ENCODE measurements at regions not wholly inside any gene's neighbourhood (a gene's known extent, or its start where the extent isn't known, plus 50 kb on each side); places are given as distances from the start of the nearest gene placed in this dataset.
"Not testable (repeated sequence)": the region's sequence is repeated elsewhere in the genome, so short reads cannot be mapped to it uniquely, and the experiment has no call there.

- TF ChIP-seq CTCF (IDR thresholded peaks at IDR 0.05; ENCODE audit: partially characterized antibody, unreplicated experiment): no peak
- H3K27me3 Mint-ChIP-seq (ENCODE audit: unreplicated experiment): no peaks in the 10 kb centered on the region
- no peaks in the 10 kb centered on the region for H3K4me1 Mint-ChIP-seq (ENCODE audit: low read depth, unreplicated experiment)
- H3K4me3 Mint-ChIP-seq (ENCODE audit: unreplicated experiment): no peak overlapping the region
- H3K9me3 Mint-ChIP-seq (ENCODE audit: unreplicated experiment): no peaks in the 10 kb centered on the region
- H3K27ac Mint-ChIP-seq (ENCODE audit: unreplicated experiment): no peak overlapping the region
- no peak for DNase-seq
- H3K36me3 Mint-ChIP-seq (ENCODE audit: unreplicated experiment): no peaks in the 10 kb centered on the region
These were observed 225.6 kb downstream of the EFCAB11 start for GRCh38 chr14:89728964-89729363.

- H3K4me1 Mint-ChIP-seq (ENCODE audit: low read depth, unreplicated experiment); H3K36me3 Mint-ChIP-seq (ENCODE audit: unreplicated experiment); DNase-seq; H3K9me3 Mint-ChIP-seq (ENCODE audit: unreplicated experiment); H3K27ac Mint-ChIP-seq (ENCODE audit: unreplicated experiment); H3K4me3 Mint-ChIP-seq (ENCODE audit: unreplicated experiment); H3K27me3 Mint-ChIP-seq (ENCODE audit: unreplicated experiment): not testable (repeated sequence)
These were observed 228.3 kb downstream of the EFCAB11 start for GRCh38 chr14:89726226-89726625.

GRCh38 chr14:89724628-89724960 is 229.9 kb downstream of the EFCAB11 start:
- no peak overlapping the region for H3K4me3 Mint-ChIP-seq (ENCODE audit: unreplicated experiment)
- H3K4me1 Mint-ChIP-seq (ENCODE audit: low read depth, unreplicated experiment): peaks cover 12% of the 10 kb centered on the region
- DNase-seq: no peak
- no peaks in the 10 kb centered on the region for H3K36me3 Mint-ChIP-seq (ENCODE audit: unreplicated experiment)
- no peak overlapping the region for H3K27ac Mint-ChIP-seq (ENCODE audit: unreplicated experiment)
- peaks cover 3% of the 10 kb centered on the region for H3K27me3 Mint-ChIP-seq (ENCODE audit: unreplicated experiment)
- H3K9me3 Mint-ChIP-seq (ENCODE audit: unreplicated experiment): peaks cover 4% of the 10 kb centered on the region
- TF ChIP-seq CTCF (IDR thresholded peaks at IDR 0.05; ENCODE audit: partially characterized antibody, unreplicated experiment): no peak

- H3K36me3 Mint-ChIP-seq (ENCODE audit: unreplicated experiment): no peaks in the 10 kb centered on the region
- no peak overlapping the region for H3K4me3 Mint-ChIP-seq (ENCODE audit: unreplicated experiment)
- H3K27ac Mint-ChIP-seq (ENCODE audit: unreplicated experiment): no peak overlapping the region
- H3K9me3 Mint-ChIP-seq (ENCODE audit: unreplicated experiment): peaks cover 4% of the 10 kb centered on the region
- peaks cover 12% of the 10 kb centered on the region for H3K4me1 Mint-ChIP-seq (ENCODE audit: low read depth, unreplicated experiment)
- peaks cover 3% of the 10 kb centered on the region for H3K27me3 Mint-ChIP-seq (ENCODE audit: unreplicated experiment)
- no peak for TF ChIP-seq CTCF (IDR thresholded peaks at IDR 0.05; ENCODE audit: partially characterized antibody, unreplicated experiment)
- DNase-seq: no peak
These were observed 230.5 kb downstream of the EFCAB11 start for GRCh38 chr14:89723930-89724627.

- Mint-ChIP-seq H3K4me1 (ENCODE audit: low read depth, unreplicated experiment) (peaks cover 12% of the 10 kb centered on the region), H3K4me3 (ENCODE audit: unreplicated experiment) (no peak overlapping the region), H3K27ac (ENCODE audit: unreplicated experiment) (no peak overlapping the region)
These were observed 232.6 kb downstream of the EFCAB11 start for GRCh38 chr14:89721956-89722355.

More at GRCh38 chr14:89721956-89722355, 232.6 kb downstream of the EFCAB11 start:
- H3K36me3 Mint-ChIP-seq (ENCODE audit: unreplicated experiment): no peaks in the 10 kb centered on the region
- DNase-seq: peak; percentile 17
- no peak for TF ChIP-seq CTCF (IDR thresholded peaks at IDR 0.05; ENCODE audit: partially characterized antibody, unreplicated experiment)
- peaks cover 4% of the 10 kb centered on the region for H3K9me3 Mint-ChIP-seq (ENCODE audit: unreplicated experiment)
- peaks cover 3% of the 10 kb centered on the region for H3K27me3 Mint-ChIP-seq (ENCODE audit: unreplicated experiment)

All from glutamatergic neuron (in vitro differentiated cells).